ENCODE measurements at regions not wholly inside any gene's neighbourhood (a gene's known extent, or its start where the extent isn't known, plus 50 kb on each side); places are given as distances from the start of the nearest gene placed in this dataset.

DNA sequence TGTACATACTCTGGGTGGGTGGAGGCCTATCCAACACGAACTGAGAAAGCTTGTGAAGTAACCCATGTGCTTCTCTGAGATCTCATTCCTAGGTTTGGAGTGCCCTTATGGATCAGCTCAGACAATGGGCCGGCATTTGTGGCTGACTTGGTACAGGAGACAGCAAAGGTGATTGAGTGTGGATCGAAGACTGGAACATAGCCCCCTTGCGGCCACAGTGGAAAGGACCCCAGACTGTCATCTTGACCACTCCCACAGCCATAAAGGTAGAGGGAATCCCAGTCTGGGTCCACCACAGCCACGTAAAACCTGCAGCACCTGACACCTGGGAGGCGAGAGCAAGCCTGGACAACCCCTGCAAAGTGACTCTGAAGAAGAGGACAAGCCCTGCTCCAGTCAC is 598.0 kb upstream of the AADAT start:
- TF ChIP-seq POLR2AphosphoS5 (IDR thresholded peaks at IDR 0.05; ENCODE audit: low read depth, low read length) = no peak
- no peak for TF ChIP-seq POLR2A (IDR thresholded peaks at IDR 0.05; ENCODE audit: low read depth, low read length)
- TF ChIP-seq TAF1 (IDR thresholded peaks at IDR 0.05; ENCODE audit: borderline replicate concordance, low read depth, low read length) = no peak
